ENCODE measurements at regions not wholly inside any gene's neighbourhood (a gene's known extent, or its start where the extent isn't known, plus 50 kb on each side); places are given as distances from the start of the nearest gene placed in this dataset.

GRCh38 chr4:138537731-138538490 lies 295.8 kb upstream of the SLC7A11 start:
- TF ChIP-seq RAD21 (IDR thresholded peaks at IDR 0.05; ENCODE audit: low read depth), result no peak
- TF ChIP-seq USF1 (IDR thresholded peaks at IDR 0.05), result no peak
- TF ChIP-seq REST (IDR thresholded peaks at IDR 0.05; ENCODE audit: low read depth), result no peak
- no peak for TF ChIP-seq CREB1 (IDR thresholded peaks at IDR 0.05; ENCODE audit: low read depth)
- TF ChIP-seq CEBPB (IDR thresholded peaks at IDR 0.05), result no peak
- TF ChIP-seq MAX (IDR thresholded peaks at IDR 0.05), result no peak
- TF ChIP-seq YY1 (IDR thresholded peaks at IDR 0.05; ENCODE audit: low read depth), result no peak

Measured in Ishikawa (cell line).